Right kidney (tissue), 1 donor: ENCODE measurements at regions not wholly inside any gene's neighbourhood (a gene's known extent, or its start where the extent isn't known, plus 50 kb on each side); places are given as distances from the start of the nearest gene placed in this dataset.
"Not testable (repeated sequence)": the region's sequence is repeated elsewhere in the genome, so short reads cannot be mapped to it uniquely, and the experiment has no call there.

Experiments
- DNase-seq: peaks from one replicate; pipeline ENCODE4 v3.0.0-alpha.2; 2016

GRCh38 chr1:221958161-221958562, 216.3 kb upstream of the DUSP10 start:
- DNase-seq, result not testable (repeated sequence)

GRCh38 chr1:221957350-221957749, 215.5 kb upstream of the DUSP10 start:
- not testable (repeated sequence) for DNase-seq

DNA sequence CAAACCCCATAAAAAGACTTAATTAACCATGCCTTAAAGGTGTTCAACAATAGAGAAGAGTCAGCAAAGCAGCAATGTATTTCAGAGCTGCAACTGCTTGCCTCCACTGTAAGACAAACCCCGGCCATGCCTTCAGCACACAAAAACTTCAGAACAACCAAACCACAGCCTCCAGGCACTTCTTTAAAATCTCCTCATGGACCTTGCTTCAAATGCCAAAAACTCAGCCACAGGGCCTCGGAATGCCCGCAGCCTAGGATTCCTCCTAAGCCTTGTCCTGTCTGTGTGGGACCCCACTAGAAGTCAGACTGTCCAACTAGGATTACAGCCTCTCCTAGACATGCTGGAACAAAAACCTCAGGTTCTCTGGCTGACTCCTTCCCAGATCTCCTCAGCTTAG, 208.1 kb upstream of the DUSP10 start:
- no peak for DNase-seq

DNA sequence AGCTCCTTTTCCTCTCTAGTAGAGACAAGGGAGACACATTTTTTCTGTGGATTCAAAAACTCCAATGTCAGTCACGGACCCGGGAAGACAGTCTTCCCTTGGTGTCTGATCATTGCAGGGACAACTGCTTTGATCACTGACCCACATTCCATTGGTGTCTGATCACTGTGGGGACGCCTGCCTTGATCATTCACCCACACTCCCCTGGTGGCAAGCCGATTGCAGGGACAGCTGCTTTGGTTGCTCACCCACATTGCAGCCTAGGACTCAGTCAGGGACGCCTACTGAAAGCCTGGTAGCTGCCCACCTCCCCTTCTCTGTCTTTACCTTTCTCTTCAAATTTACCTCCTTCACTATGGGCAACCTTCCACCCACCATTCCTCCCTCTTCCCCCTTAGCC, 206.6 kb upstream of the DUSP10 start:
- no peak for DNase-seq

GRCh38 chr1:221947731-221948130, 205.8 kb upstream of the DUSP10 start:
- DNase-seq, result no peak

- no peak for DNase-seq
Measured at GRCh38 chr1:221946768-221947167, 204.9 kb upstream of the DUSP10 start.

DNA sequence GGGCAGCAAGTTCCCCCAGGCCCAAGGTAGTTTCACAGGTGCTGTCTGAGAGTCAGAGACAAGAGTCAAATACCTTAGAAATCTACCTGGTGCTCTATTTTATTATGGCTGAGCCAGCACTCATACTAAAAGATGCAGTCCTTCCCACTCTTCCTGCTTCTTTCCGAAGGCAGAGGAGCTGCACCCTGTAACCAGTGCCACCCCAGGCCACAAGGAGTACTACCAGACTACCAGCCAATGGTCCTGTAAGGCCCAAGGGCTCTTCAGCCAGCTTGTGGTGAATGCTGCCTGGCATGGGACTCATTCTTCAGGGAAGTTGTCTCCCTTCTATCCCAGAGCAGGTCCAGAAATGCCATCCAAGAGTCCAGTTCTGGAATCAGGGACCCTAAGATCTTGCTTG, 203.8 kb upstream of the DUSP10 start:
- no peak for DNase-seq

DNA sequence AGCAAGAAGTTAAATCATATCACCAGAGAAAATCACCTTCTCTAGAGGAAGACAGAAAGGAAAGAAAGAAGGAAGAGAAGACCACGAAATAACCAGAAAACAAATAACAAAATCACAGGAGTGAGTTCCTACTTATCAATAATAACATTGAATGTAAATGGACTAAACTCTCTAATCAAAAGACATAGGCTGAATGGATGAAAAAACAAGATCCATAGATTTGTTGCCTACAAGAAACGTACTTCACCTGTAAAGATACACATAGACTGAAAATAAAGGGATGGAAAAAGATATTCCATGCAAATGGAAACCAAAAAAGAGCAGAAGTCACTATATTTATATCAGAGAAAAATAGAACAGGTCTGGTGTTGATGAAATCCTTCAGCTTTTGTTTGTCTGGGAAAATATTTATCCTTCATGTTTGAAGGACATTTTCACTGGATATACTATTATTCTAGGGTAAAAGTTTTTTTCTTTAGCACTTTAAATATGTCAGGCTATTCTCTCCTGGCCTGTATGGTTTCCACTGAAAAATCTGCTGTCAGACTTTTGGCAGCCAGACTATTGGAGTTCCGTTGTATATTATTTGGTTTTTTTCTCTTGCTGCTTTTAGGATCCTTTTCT, 202.5 kb upstream of the DUSP10 start:
- no peak for DNase-seq

- no peak for DNase-seq
Measured at GRCh38 chr1:221940631-221941030, 198.7 kb upstream of the DUSP10 start.

DNA sequence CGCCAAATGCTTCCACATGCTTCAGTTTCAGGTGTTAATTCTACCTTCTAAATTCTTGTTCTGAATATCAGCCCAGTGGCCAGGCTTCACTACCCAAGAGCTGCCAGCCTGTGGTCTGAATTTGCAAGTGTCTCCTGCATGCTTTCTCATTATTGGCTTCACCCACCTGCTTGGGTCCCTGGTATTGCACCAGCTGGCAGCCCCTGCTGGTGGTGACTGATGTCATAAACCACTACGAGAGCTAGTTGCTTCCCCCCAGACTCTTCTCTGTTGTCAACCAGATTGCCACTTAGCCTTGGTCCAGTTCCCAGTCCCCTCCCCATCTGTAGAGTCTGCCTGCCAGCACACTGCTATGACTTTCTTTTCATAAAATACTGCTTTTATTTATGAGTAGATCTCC, 197.7 kb upstream of the DUSP10 start:
- no peak for DNase-seq

DNA sequence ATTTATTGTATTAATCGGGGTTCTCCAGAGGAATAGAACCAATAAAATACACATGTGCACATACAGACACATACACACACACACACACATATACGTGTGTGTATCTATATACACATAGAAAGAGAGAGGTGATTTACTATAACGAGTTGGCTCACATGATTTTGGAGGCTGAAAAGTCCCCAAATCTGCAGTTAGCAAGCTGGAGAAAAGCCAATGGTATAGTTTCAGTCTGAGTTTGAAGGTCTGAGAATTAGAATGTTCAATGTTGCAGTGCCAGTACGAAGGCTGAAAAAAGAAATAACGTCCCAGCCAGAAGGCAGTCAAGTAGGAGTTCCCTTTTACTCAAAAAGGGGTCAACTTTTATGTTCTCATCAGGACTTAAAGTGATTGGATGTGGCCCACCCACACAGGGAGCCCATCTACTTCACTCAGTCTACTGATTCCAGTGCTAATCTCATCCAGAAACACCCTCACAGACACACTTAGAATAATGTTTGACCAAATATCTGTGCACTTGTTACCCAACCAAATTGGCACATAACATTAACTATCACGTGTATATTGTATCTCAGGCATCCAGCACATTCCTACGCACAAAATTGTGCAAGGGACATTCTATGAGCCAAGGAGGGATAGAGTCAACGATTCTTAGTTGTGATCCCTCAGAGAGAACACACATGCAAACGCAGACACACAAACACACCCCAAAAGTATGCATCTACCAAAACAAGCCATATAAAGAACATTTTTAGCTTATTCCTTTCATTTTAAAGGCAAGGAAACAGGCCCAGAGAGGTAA, 195.5 kb upstream of the DUSP10 start:
- no peak for DNase-seq

GRCh38 chr1:221933814-221934213, 191.9 kb upstream of the DUSP10 start:
- DNase-seq, result no peak

DNA sequence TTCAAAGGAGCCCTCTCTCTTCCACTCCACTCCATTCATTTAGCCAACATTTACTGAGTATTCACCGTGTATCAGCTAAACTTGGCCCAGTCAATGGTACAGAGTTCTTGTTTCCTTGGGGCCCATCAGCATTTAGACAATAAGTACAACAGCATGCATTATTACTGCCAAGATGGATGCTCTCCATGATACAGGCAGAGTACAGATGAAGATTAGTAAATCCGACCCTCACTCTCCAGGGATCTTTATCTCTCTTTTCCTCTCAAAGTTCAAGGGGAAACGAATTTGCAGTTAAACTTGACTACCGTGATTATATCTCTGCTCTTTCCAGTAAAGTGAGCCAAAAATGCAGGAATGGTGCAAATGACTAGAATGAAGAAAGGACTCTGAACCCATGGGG, 184.6 kb upstream of the DUSP10 start:
- no peak for DNase-seq

GRCh38 chr1:221925947-221926346, 184.1 kb upstream of the DUSP10 start:
- no peak for DNase-seq

DNA sequence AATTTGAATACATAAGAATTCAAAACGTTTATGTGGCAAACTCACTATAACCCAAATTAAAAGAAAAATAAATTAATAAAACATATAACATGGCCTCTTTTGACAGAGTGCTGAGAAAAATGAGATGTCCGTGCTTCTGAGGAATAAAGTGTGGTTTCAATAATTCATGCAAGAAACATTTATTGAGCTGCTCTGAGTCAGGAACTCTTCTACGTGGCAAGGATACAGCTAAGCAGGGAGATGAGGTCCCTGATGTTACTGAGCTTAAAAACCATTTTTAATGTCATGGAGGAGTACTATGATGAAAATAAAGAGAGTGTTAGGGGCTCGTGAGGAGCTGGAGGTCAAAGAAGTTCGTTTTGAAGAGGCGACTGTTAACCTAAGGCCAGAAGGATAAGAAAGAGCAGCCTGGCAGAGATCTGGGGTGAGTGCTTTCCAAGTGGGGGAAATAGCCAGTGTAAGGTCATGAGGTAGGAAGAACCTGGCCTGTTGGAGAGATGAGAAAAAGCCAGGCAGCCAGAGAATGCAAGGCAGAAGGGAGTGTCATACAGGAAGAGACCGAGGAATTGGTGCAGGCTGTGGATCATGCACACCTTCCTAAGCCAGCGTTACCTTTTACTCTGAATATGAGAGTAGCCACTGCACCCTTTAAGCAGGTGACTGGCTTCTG, 182.2 kb upstream of the DUSP10 start:
- no peak for DNase-seq

DNA sequence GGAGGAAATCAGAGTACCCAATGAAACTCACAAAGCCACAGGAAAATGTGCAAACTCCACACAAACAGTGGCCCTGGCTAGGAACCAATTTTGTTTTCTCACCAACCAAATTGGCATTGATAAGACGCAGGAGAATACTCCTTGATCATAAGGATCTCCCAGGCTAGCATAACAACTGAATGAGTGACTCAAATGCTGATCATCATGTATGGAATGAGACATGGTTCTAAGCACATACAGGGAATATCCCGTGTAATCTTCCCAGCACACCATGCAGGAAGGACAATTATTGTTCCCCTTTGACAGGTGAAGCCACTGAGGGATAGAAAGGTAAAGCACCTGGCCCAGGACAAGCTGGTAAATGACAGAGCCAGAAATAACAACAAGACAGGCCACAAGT, 180.0 kb upstream of the DUSP10 start:
- no peak for DNase-seq

GRCh38 chr1:221919743-221920142, 177.9 kb upstream of the DUSP10 start:
- DNase-seq, result no peak

- no peak for DNase-seq
Measured at GRCh38 chr1:221919341-221919740, 177.5 kb upstream of the DUSP10 start.

DNA sequence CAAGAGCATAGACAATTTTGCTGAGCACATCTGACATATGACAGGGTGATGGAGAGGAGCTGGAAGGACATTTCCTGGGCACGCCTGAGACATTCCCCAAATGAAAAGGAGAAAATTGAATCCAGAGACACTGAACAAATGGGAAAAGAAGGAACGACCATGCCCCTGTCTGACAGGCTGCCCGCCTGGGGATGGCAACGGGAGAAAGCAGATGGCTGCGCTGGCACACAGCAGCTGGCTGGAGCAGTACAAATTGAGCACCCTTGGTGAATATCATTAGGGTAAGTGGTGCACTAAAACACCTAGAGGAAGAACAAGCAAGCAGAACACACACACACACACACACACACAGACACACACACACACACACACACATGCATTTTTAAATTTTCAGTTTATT, 174.3 kb upstream of the DUSP10 start:
- no peak for DNase-seq

DNA sequence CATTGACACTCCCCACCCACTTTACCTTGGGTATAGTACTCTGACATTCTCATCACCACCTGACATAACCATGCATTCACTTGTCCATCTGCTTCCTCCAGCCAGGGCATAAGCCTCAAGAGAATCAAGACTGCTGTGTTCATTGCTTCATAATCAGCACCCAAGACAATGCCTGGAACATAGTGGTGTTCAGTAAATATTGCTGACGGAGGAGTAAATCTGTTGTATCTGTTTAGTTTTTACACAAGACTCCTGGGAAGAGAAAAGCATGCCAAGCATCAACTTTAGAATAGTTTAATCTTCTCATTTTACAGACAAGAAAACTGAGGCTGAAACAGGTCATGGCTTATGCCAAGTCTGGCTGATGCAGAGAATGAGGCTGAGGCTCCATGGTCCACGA, 173.9 kb upstream of the DUSP10 start:
- no peak for DNase-seq

DNA sequence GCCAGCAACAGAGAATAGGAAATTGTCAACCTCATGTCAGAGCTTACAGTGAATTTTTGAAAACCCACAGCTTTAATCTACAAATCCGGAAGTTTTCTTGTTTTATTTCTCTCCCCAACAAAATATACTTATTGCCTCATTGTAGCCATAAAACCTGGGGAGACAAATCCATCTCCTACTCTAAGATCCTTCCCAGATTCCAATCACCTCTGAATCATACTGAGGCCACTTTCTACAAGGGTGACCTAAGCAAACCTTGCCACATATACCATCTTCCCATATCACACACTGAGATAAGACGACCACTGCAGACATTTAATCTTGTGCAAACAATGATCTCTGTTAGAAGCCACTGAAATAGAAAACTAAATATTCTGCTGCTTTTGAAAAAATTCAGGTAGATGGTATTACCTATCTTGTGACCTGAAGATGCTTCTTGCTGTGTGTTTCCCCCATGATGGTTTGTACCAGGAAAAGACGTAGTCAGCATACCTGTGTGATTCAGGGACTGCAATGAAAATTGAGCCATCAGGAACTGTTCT, 171.5 kb upstream of the DUSP10 start:
- DNase-seq, result no peak

DNA sequence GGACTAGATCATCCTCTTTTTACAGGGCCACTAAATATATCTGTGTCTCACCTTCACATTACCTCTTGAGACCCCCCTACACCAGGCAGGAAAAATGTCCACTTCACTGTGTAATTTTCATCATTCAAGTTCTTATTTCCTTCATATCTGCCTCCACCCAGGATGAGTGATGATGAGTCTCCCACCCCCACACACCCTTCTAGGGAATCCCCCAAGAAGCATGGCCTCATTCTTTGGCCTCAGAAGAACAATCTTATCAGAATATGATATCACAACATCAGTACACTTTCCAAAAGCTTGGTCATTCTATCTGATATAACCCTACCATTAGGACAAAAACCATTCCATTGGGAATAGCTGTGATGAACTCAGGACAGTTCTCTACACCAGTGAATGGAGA, 170.3 kb upstream of the DUSP10 start:
- DNase-seq, result no peak

- no peak for DNase-seq
Measured at GRCh38 chr1:221911714-221912113, 169.8 kb upstream of the DUSP10 start.
